Endothelial cell of umbilical vein (primary cell): ENCODE measurements at regions not wholly inside any gene's neighbourhood (a gene's known extent, or its start where the extent isn't known, plus 50 kb on each side); places are given as distances from the start of the nearest gene placed in this dataset.

Source experiments
- BruUV-seq: library from RNA; stranded (reverse); fragments of 400-500 nt; replicated peaks from 2 replicates; lab custom pipeline; 2021; lab: Mats Ljungman, UMichigan
- CTCF ChIA-PET: fragments of 300-600, 350-600 bp; sonication (Branson Sonifier 250); formaldehyde crosslinking; loops from one replicate; lab custom pipeline; 2021; ENCODE audit warnings: antibody characterized with exemption, inconsistent platforms; lab: Charles Lee
- POLR2A ChIA-PET: fragments of 300-600, 350-600 bp; sonication (Branson Sonifier 250); formaldehyde crosslinking; loops from one replicate; lab custom pipeline; 2021; ENCODE audit warnings: antibody characterized with exemption, inconsistent platforms; lab: Charles Lee
- DNase-seq: peaks from one replicate; pipeline ENCODE4 v3.0.0-alpha.2; 2011; ENCODE audit warnings: low read depth, low spot score
- FAIRE-seq: peaks from 2 replicates; lab custom pipeline; 2011; peaks lifted over from hg19 to GRCh38; lab: Jason Lieb, UNC
- H2AFZ ChIP-seq: 2 replicates; pipeline ENCODE4 v1.6.0; 2012; ENCODE audit warnings: low read depth, low read length, control low read depth, inconsistent platforms
- H3K27ac ChIP-seq: 2 replicates; pipeline ENCODE4 v1.5.1; 2011; ENCODE audit warnings: low read depth, mild to moderate bottlenecking, control low read depth, low read length, moderate library complexity; ENCODE audit not compliant: insufficient read depth
- H3K27me3 ChIP-seq, 2 experiments: 2 replicates each; pipeline versions ENCODE4 v1.6.0 to v1.6.1; 2011; ENCODE audit warnings: low read length in 2 of 2, mixed read lengths in 1 of 2; ENCODE audit not compliant: control insufficient read depth in 2 of 2, insufficient read depth in 2 of 2
- H3K36me3 ChIP-seq, 2 experiments: 2 replicates in 1 of 2; 3 replicates in 1 of 2; pipeline ENCODE4 v1.5.1; 2011; ENCODE audit warnings: low read length in 2 of 2, mild to moderate bottlenecking in 1 of 2, moderate library complexity in 1 of 2; ENCODE audit not compliant: control insufficient read depth in 2 of 2, insufficient read depth in 2 of 2; ENCODE audit errors: extremely low read depth in 1 of 2
- H3K4me1 ChIP-seq: 3 replicates; pipeline ENCODE4 v1.5.1; 2011; ENCODE audit warnings: mild to moderate bottlenecking, low read length; ENCODE audit not compliant: control insufficient read depth, insufficient read depth; ENCODE audit errors: extremely low read depth
- H3K4me2 ChIP-seq: 2 replicates; pipeline ENCODE4 v1.6.1; 2011; ENCODE audit warnings: low read length, control low read depth, mixed read lengths; ENCODE audit not compliant: insufficient read depth
- H3K4me3 ChIP-seq, 3 experiments: fragments of 200-600 bp in 1 of 3; sonication (generic), shearing (Covaris generic) in 1 of 3; replicated peaks in 1 of 3; 2 replicates each; pipeline ENCODE4 v1.5.1; 2011 to 2016; ENCODE audit warnings: control low read depth in 3 of 3, low read length in 3 of 3, mild to moderate bottlenecking in 2 of 3, inconsistent platforms in 1 of 3, low read depth in 1 of 3, moderate library complexity in 1 of 3; ENCODE audit not compliant: insufficient read depth in 1 of 3
- H3K79me2 ChIP-seq: 2 replicates; pipeline ENCODE4 v1.6.0; 2012; ENCODE audit warnings: low read length, inconsistent platforms; ENCODE audit not compliant: control insufficient read depth, insufficient read depth
- H3K9ac ChIP-seq: replicated peaks from 2 replicates; pipeline ENCODE3; 2011; ENCODE audit warnings: low read length, control low read depth; ENCODE audit not compliant: insufficient read depth; ENCODE audit errors: extremely low read depth
- H3K9me1 ChIP-seq: replicated peaks from 3 replicates; pipeline ENCODE4 v1.6.0; 2011; ENCODE audit warnings: mild to moderate bottlenecking, low read length; ENCODE audit not compliant: control insufficient read depth, insufficient read depth; ENCODE audit errors: extremely low read depth
- H3K9me3 ChIP-seq: replicated peaks from 2 replicates; pipeline ENCODE4 v1.5.1; 2012; ENCODE audit warnings: low read length, inconsistent platforms; ENCODE audit not compliant: control insufficient read depth, insufficient read depth
- H4K20me1 ChIP-seq: replicated peaks from 2 replicates; pipeline ENCODE3; 2011; ENCODE audit warnings: mild to moderate bottlenecking, low read length; ENCODE audit not compliant: control insufficient read depth, insufficient read depth; ENCODE audit errors: extremely low read depth
- FOS ChIP-seq: IDR thresholded peaks from 2 replicates; pipeline ENCODE4 v1.6.1; 2011; ENCODE audit warnings: mild to moderate bottlenecking, low read length, moderate library complexity, borderline replicate concordance; ENCODE audit not compliant: insufficient read depth
- JUN ChIP-seq: IDR thresholded peaks from 2 replicates; pipeline ENCODE4 v1.6.1; 2011; ENCODE audit warnings: borderline replicate concordance, low read depth; ENCODE audit not compliant: insufficient read length, insufficient read depth
- dilution Hi-C: fragments of 300-500 bp; cut with MboI; formaldehyde crosslinking; loops from one replicate; pipeline ENCODE4 v1.15.0; 2019; ENCODE audit warnings: low sequenced_read_pairs; ENCODE audit not compliant: extremely low pct_ligation_motif_present
- intact Hi-C: fragments of 100-400 bp; cut with micrococcal nuclease; formaldehyde crosslinking; loops from one replicate; pipeline ENCODE4 v1.10.0; 2022

GRCh38 chr10:22054961-22055360 lies 51.4 kb upstream of the DNAJC1 start:
- H3K79me2 ChIP-seq: no peaks in the 10 kb centered on the region
- no peak overlapping the region for H3K4me2 ChIP-seq
- POLR2A ChIA-PET: no interaction called here
- no peaks in the 10 kb centered on the region for H4K20me1 ChIP-seq
- no peaks in the 10 kb centered on the region for H3K9me3 ChIP-seq
- intact Hi-C loops: no loop called here
- no peaks in the 10 kb centered on the region for H3K4me1 ChIP-seq
- H3K27me3 ChIP-seq: no peaks in the 10 kb centered on the region
- dilution Hi-C loops: no loop called here
- H3K9me1 ChIP-seq: no peaks in the 10 kb centered on the region
- H3K36me3 ChIP-seq: no peaks in the 10 kb centered on the region
- no peak overlapping the region for H3K9ac ChIP-seq
- no peak overlapping the region for H3K27ac ChIP-seq
- DNase-seq (peak; percentile 28), FAIRE-seq (no peak)
- CTCF ChIA-PET: no interaction called here
- no peak overlapping the region for H3K4me3 ChIP-seq
- BruUV-seq: no TSS peak
- H2AFZ ChIP-seq: no peak overlapping the region
- TF ChIP-seq FOS (peak; percentile 10), JUN (no peak)
